ENCODE measurements at regions not wholly inside any gene's neighbourhood (a gene's known extent, or its start where the extent isn't known, plus 50 kb on each side); places are given as distances from the start of the nearest gene placed in this dataset.
"Not testable (repeated sequence)": the region's sequence is repeated elsewhere in the genome, so short reads cannot be mapped to it uniquely, and the experiment has no call there.

GRCh38 chr9:25830381-25830780, 152.1 kb upstream of the TUSC1 start:
- DNase-seq: no peak

- no peak for DNase-seq
These were observed 149.4 kb upstream of the TUSC1 start for GRCh38 chr9:25827626-25828025.

GRCh38 chr9:25816439-25816838, 138.2 kb upstream of the TUSC1 start:
- DNase-seq: no peak

- no peak for DNase-seq
These were observed 135.8 kb upstream of the TUSC1 start for GRCh38 chr9:25814023-25814422.

GRCh38 chr9:25813478-25813877, 135.2 kb upstream of the TUSC1 start:
- DNase-seq: no peak

GRCh38 chr9:25808554-25808953, 130.3 kb upstream of the TUSC1 start:
- no peak for DNase-seq

- DNase-seq: no peak
These were observed 126.6 kb upstream of the TUSC1 start for GRCh38 chr9:25804856-25805255.

GRCh38 chr9:25801989-25802388, 123.7 kb upstream of the TUSC1 start:
- DNase-seq: not testable (repeated sequence)

- no peak for DNase-seq
These were observed 95.6 kb upstream of the TUSC1 start for GRCh38 chr9:25773805-25774204.

GRCh38 chr9:25755951-25756350, 77.7 kb upstream of the TUSC1 start:
- no peak for DNase-seq

- no peak for DNase-seq
These were observed 74.2 kb upstream of the TUSC1 start for GRCh38 chr9:25752398-25752797.

- peak; percentile 47 for DNase-seq
These were observed 64.0 kb upstream of the TUSC1 start for GRCh38 chr9:25742256-25742655.

GRCh38 chr9:25733336-25733982, 55.2 kb upstream of the TUSC1 start:
- DNase-seq: no peak

- not testable (repeated sequence) for DNase-seq
These were observed 53.9 kb upstream of the TUSC1 start for GRCh38 chr9:25731895-25732794.
